ENCODE measurements at regions not wholly inside any gene's neighbourhood (a gene's known extent, or its start where the extent isn't known, plus 50 kb on each side); places are given as distances from the start of the nearest gene placed in this dataset.

GRCh38 chr3:106491796-106492195 lies 623.0 kb upstream of the CBLB start:
- Mint-ChIP-seq H3K27me3 (ENCODE audit: unreplicated experiment) (no peaks in the 10 kb centered on the region), H3K36me3 (ENCODE audit: unreplicated experiment) (peaks cover 8% of the 10 kb centered on the region)
- DNase-seq = no peak

GRCh38 chr3:106508331-106508893 lies 639.6 kb upstream of the CBLB start:
- H3K27ac Mint-ChIP-seq (ENCODE audit: unreplicated experiment) = no peak overlapping the region
- no peaks in the 10 kb centered on the region for H3K27me3 Mint-ChIP-seq (ENCODE audit: unreplicated experiment)
- H3K36me3 Mint-ChIP-seq (ENCODE audit: unreplicated experiment) = no peaks in the 10 kb centered on the region
- H3K9me3 Mint-ChIP-seq (ENCODE audit: unreplicated experiment) = no peaks in the 10 kb centered on the region
- H3K4me3 Mint-ChIP-seq (ENCODE audit: unreplicated experiment) = no peak overlapping the region
- H3K4me1 Mint-ChIP-seq (ENCODE audit: low read depth, unreplicated experiment) = peaks cover 4% of the 10 kb centered on the region
- no peak for DNase-seq
- TF ChIP-seq CTCF (IDR thresholded peaks at IDR 0.05; ENCODE audit: partially characterized antibody, unreplicated experiment) = no peak

More at GRCh38 chr3:106491796-106492195, 623.0 kb upstream of the CBLB start:
- peak overlapping the region; percentile 83 for H3K27ac Mint-ChIP-seq (ENCODE audit: unreplicated experiment)
- H3K4me1 Mint-ChIP-seq (ENCODE audit: low read depth, unreplicated experiment) = peaks cover 23% of the 10 kb centered on the region
- H3K9me3 Mint-ChIP-seq (ENCODE audit: unreplicated experiment) = no peaks in the 10 kb centered on the region
- H3K4me3 Mint-ChIP-seq (ENCODE audit: unreplicated experiment) = no peak overlapping the region
- TF ChIP-seq CTCF (IDR thresholded peaks at IDR 0.05; ENCODE audit: partially characterized antibody, unreplicated experiment) = no peak

- H3K9me3 Mint-ChIP-seq (ENCODE audit: unreplicated experiment) = no peaks in the 10 kb centered on the region
- H3K36me3 Mint-ChIP-seq (ENCODE audit: unreplicated experiment) = no peaks in the 10 kb centered on the region
- no peak overlapping the region for H3K4me3 Mint-ChIP-seq (ENCODE audit: unreplicated experiment)
- no peaks in the 10 kb centered on the region for H3K27me3 Mint-ChIP-seq (ENCODE audit: unreplicated experiment)
- no peak for TF ChIP-seq CTCF (IDR thresholded peaks at IDR 0.05; ENCODE audit: partially characterized antibody, unreplicated experiment)
- H3K4me1 Mint-ChIP-seq (ENCODE audit: low read depth, unreplicated experiment) = no peaks in the 10 kb centered on the region
- DNase-seq = no peak
- H3K27ac Mint-ChIP-seq (ENCODE audit: unreplicated experiment) = no peak overlapping the region
Observed at GRCh38 chr3:106510206-106510605, 641.4 kb upstream of the CBLB start.

- DNase-seq = no peak
- TF ChIP-seq CTCF (IDR thresholded peaks at IDR 0.05; ENCODE audit: partially characterized antibody, unreplicated experiment) = no peak
- Mint-ChIP-seq H3K9me3 (ENCODE audit: unreplicated experiment) (no peaks in the 10 kb centered on the region), H3K27me3 (ENCODE audit: unreplicated experiment) (no peaks in the 10 kb centered on the region), H3K4me1 (ENCODE audit: low read depth, unreplicated experiment) (no peaks in the 10 kb centered on the region), H3K27ac (ENCODE audit: unreplicated experiment) (no peak overlapping the region), H3K36me3 (ENCODE audit: unreplicated experiment) (no peaks in the 10 kb centered on the region), H3K4me3 (ENCODE audit: unreplicated experiment) (no peak overlapping the region)
Observed at GRCh38 chr3:106512846-106513245, 644.0 kb upstream of the CBLB start.

GRCh38 chr3:106514431-106514830 lies 645.6 kb upstream of the CBLB start:
- no peak overlapping the region for H3K27ac Mint-ChIP-seq (ENCODE audit: unreplicated experiment)
- no peaks in the 10 kb centered on the region for H3K36me3 Mint-ChIP-seq (ENCODE audit: unreplicated experiment)
- H3K27me3 Mint-ChIP-seq (ENCODE audit: unreplicated experiment) = no peaks in the 10 kb centered on the region
- H3K4me1 Mint-ChIP-seq (ENCODE audit: low read depth, unreplicated experiment) = no peaks in the 10 kb centered on the region
- H3K4me3 Mint-ChIP-seq (ENCODE audit: unreplicated experiment) = no peak overlapping the region
- no peaks in the 10 kb centered on the region for H3K9me3 Mint-ChIP-seq (ENCODE audit: unreplicated experiment)
- no peak for TF ChIP-seq CTCF (IDR thresholded peaks at IDR 0.05; ENCODE audit: partially characterized antibody, unreplicated experiment)
- DNase-seq = no peak

Data from glutamatergic neuron (in vitro differentiated cells).